HUES64 (cell line): ENCODE measurements at regions not wholly inside any gene's neighbourhood (a gene's known extent, or its start where the extent isn't known, plus 50 kb on each side); places are given as distances from the start of the nearest gene placed in this dataset.

Experiments used
- H3K27ac ChIP-seq: 2 replicates; pipeline ENCODE4 v1.7.0; 2013; ENCODE audit warnings: low read depth, low read length, inconsistent platforms
- H3K27me3 ChIP-seq: 2 replicates; pipeline ENCODE4 v1.6.1; 2013; ENCODE audit warnings: mild to moderate bottlenecking, low read length; ENCODE audit not compliant: insufficient read depth
- H3K36me3 ChIP-seq: 2 replicates; pipeline ENCODE4 v1.6.1; 2013; ENCODE audit warnings: mild to moderate bottlenecking, low read length; ENCODE audit not compliant: insufficient read depth
- H3K4me1 ChIP-seq: 2 replicates; pipeline ENCODE4 v1.6.1; 2013; ENCODE audit warnings: mild to moderate bottlenecking, low read length, moderate library complexity; ENCODE audit not compliant: insufficient read depth
- H3K4me3 ChIP-seq: 2 replicates; pipeline ENCODE4 v1.5.1; 2013; ENCODE audit warnings: mild to moderate bottlenecking, low read length, moderate library complexity
- H3K9ac ChIP-seq: 2 replicates; pipeline ENCODE4 v1.6.1; 2013; ENCODE audit warnings: mild to moderate bottlenecking, low read depth, low read length
- H3K9me3 ChIP-seq: 2 replicates; pipeline ENCODE4 v1.6.1; 2013; ENCODE audit warnings: low read depth, low read length; ENCODE audit not compliant: insufficient read depth
- WGBS: fragments of 150-250, 120-280 bp; methylation state at CpG from one replicate; pipeline ENCODE4 v1.1.7; 2013; ENCODE audit warnings: missing lambda C conversion rate; 5-methylcytosine and 5-hydroxymethylcytosine counted together

- Histone ChIP-seq H3K27ac (no peak overlapping the region), H3K4me3 (no peak overlapping the region), H3K4me1 (no peaks in the 10 kb centered on the region; the same call in 1 of the 2 replicates), H3K9ac (no peak overlapping the region), H3K36me3 (no peaks in the 10 kb centered on the region), H3K27me3 (no peaks in the 10 kb centered on the region), H3K9me3 (peaks cover 57% of the 10 kb centered on the region)
- 83% methylated on average over 5 of the region's 6 CpGs for WGBS
Observed at GRCh38 chr3:459311-459670, 262.7 kb downstream of the CHL1 start.

- H3K4me3 ChIP-seq, result no peak overlapping the region
- WGBS, result 93% methylated on average over 2 of the region's 2 CpGs
- H3K27me3 ChIP-seq, result no peaks in the 10 kb centered on the region
- H3K27ac ChIP-seq, result no peak overlapping the region
- H3K36me3 ChIP-seq, result no peaks in the 10 kb centered on the region
- H3K4me1 ChIP-seq, result no peaks in the 10 kb centered on the region; the same call in 1 of the 2 replicates
- H3K9ac ChIP-seq, result no peak overlapping the region
- H3K9me3 ChIP-seq, result peaks cover 61% of the 10 kb centered on the region
Observed at GRCh38 chr3:461006-461405, 264.4 kb downstream of the CHL1 start.

GRCh38 chr3:462851-463250 is 266.3 kb downstream of the CHL1 start:
- no peaks in the 10 kb centered on the region for H3K36me3 ChIP-seq
- peaks cover 75% of the 10 kb centered on the region for H3K9me3 ChIP-seq
- H3K4me1 ChIP-seq, result no peaks in the 10 kb centered on the region; the same call in 1 of the 2 replicates
- H3K9ac ChIP-seq, result no peak overlapping the region
- H3K27ac ChIP-seq, result no peak overlapping the region
- H3K27me3 ChIP-seq, result no peaks in the 10 kb centered on the region
- WGBS, result 63% methylated on average over 4 of the region's 4 CpGs
- no peak overlapping the region for H3K4me3 ChIP-seq

GRCh38 chr3:463252-464192 is 267.0 kb downstream of the CHL1 start:
- Histone ChIP-seq H3K27ac (no peak overlapping the region), H3K36me3 (no peaks in the 10 kb centered on the region), H3K4me1 (no peaks in the 10 kb centered on the region; the same call in 1 of the 2 replicates), H3K9ac (no peak overlapping the region), H3K27me3 (no peaks in the 10 kb centered on the region), H3K9me3 (peaks cover 72% of the 10 kb centered on the region), H3K4me3 (no peak overlapping the region)
- WGBS, result 76% methylated on average over 5 of the region's 7 CpGs

GRCh38 chr3:464255-464654 is 267.7 kb downstream of the CHL1 start:
- no peak overlapping the region for H3K4me3 ChIP-seq
- no peaks in the 10 kb centered on the region; the same call in 1 of the 2 replicates for H3K4me1 ChIP-seq
- H3K36me3 ChIP-seq, result no peaks in the 10 kb centered on the region
- peaks cover 71% of the 10 kb centered on the region for H3K9me3 ChIP-seq
- no peaks in the 10 kb centered on the region for H3K27me3 ChIP-seq
- no peak overlapping the region for H3K27ac ChIP-seq
- 90% methylated on average over 3 of the region's 3 CpGs for WGBS
- no peak overlapping the region for H3K9ac ChIP-seq

GRCh38 chr3:468172-468571 is 271.6 kb downstream of the CHL1 start:
- H3K27me3 ChIP-seq, result no peaks in the 10 kb centered on the region
- H3K36me3 ChIP-seq, result no peaks in the 10 kb centered on the region
- 52% methylated on average over 5 of the region's 5 CpGs for WGBS
- peaks cover 75% of the 10 kb centered on the region for H3K9me3 ChIP-seq
- H3K4me1 ChIP-seq, result no peaks in the 10 kb centered on the region
- no peak overlapping the region for H3K27ac ChIP-seq
- H3K9ac ChIP-seq, result no peak overlapping the region
- H3K4me3 ChIP-seq, result no peak overlapping the region

GRCh38 chr3:473033-473800 is 276.7 kb downstream of the CHL1 start:
- no peak overlapping the region for H3K9ac ChIP-seq
- H3K36me3 ChIP-seq, result no peaks in the 10 kb centered on the region
- H3K4me3 ChIP-seq, result no peak overlapping the region
- H3K9me3 ChIP-seq, result peaks cover 70% of the 10 kb centered on the region
- H3K27me3 ChIP-seq, result no peaks in the 10 kb centered on the region
- WGBS, result 47% methylated on average over 4 of the region's 5 CpGs
- H3K27ac ChIP-seq, result no peak overlapping the region
- no peaks in the 10 kb centered on the region for H3K4me1 ChIP-seq

GRCh38 chr3:474828-475227 is 278.3 kb downstream of the CHL1 start:
- H3K36me3 ChIP-seq, result no peaks in the 10 kb centered on the region
- H3K9ac ChIP-seq, result no peak overlapping the region
- H3K4me3 ChIP-seq, result no peak overlapping the region
- H3K27me3 ChIP-seq, result no peaks in the 10 kb centered on the region
- no peak overlapping the region for H3K27ac ChIP-seq
- 83% methylated on average over 1 of the region's 1 CpG for WGBS
- peaks cover 58% of the 10 kb centered on the region for H3K9me3 ChIP-seq
- H3K4me1 ChIP-seq, result no peaks in the 10 kb centered on the region

- no peak overlapping the region for H3K4me3 ChIP-seq
- no peaks in the 10 kb centered on the region for H3K4me1 ChIP-seq
- no peaks in the 10 kb centered on the region for H3K27me3 ChIP-seq
- no peak overlapping the region for H3K27ac ChIP-seq
- no peaks in the 10 kb centered on the region for H3K36me3 ChIP-seq
- WGBS, result no CpG with 5 or more reads among the region's 1 CpG
- H3K9ac ChIP-seq, result no peak overlapping the region
- H3K9me3 ChIP-seq, result peaks cover 55% of the 10 kb centered on the region
Observed at GRCh38 chr3:480070-480469, 283.5 kb downstream of the CHL1 start.

GRCh38 chr3:481111-481510 is 284.5 kb downstream of the CHL1 start:
- Histone ChIP-seq H3K9ac (no peak overlapping the region), H3K36me3 (no peaks in the 10 kb centered on the region), H3K9me3 (peaks cover 53% of the 10 kb centered on the region), H3K27ac (no peak overlapping the region), H3K27me3 (no peaks in the 10 kb centered on the region), H3K4me3 (no peak overlapping the region), H3K4me1 (no peaks in the 10 kb centered on the region)
- 71% methylated on average over 3 of the region's 3 CpGs for WGBS

- H3K9me3 ChIP-seq, result peaks cover 52% of the 10 kb centered on the region
- no peak overlapping the region for H3K4me3 ChIP-seq
- H3K27ac ChIP-seq, result no peak overlapping the region
- no peaks in the 10 kb centered on the region for H3K4me1 ChIP-seq
- no peaks in the 10 kb centered on the region for H3K27me3 ChIP-seq
- 78% methylated on average over 1 of the region's 3 CpGs for WGBS
- H3K36me3 ChIP-seq, result no peaks in the 10 kb centered on the region
- H3K9ac ChIP-seq, result no peak overlapping the region
Observed at GRCh38 chr3:481680-482079, 285.1 kb downstream of the CHL1 start.
